ENCODE measurements at regions not wholly inside any gene's neighbourhood (a gene's known extent, or its start where the extent isn't known, plus 50 kb on each side); places are given as distances from the start of the nearest gene placed in this dataset.

- no peaks in the 10 kb centered on the region for H3K9me3 ChIP-seq
- H3K27ac ChIP-seq = no peak overlapping the region
- H3K4me3 ChIP-seq = no peak overlapping the region
- TF ChIP-seq POLR2A (IDR thresholded peaks at IDR 0.05) (no peak), EP300 (IDR thresholded peaks at IDR 0.05) (no peak), POLR2AphosphoS5 (IDR thresholded peaks at IDR 0.05) (no peak), CTCF (IDR thresholded peaks at IDR 0.05) (no peak)
- no peaks in the 10 kb centered on the region for H3K27me3 ChIP-seq
- DNase-seq (peak in 1 of 2 donors; percentile 46), ATAC-seq (ENCODE audit: low FRiP score in 2 of 2) (no peak)
- no peaks in the 10 kb centered on the region for H3K4me1 ChIP-seq
- H3K36me3 ChIP-seq = no peaks in the 10 kb centered on the region
- WGBS, 2 donors = 87 to 95% methylated on average over 10 of the region's 10 CpGs
Observed at GRCh38 chr15:97171556-97171955, 788.9 kb upstream of the ARRDC4 start.

- TF ChIP-seq POLR2A (IDR thresholded peaks at IDR 0.05) (no peak), EP300 (IDR thresholded peaks at IDR 0.05) (no peak), POLR2AphosphoS5 (IDR thresholded peaks at IDR 0.05) (no peak), CTCF (IDR thresholded peaks at IDR 0.05) (no peak)
- no peaks in the 10 kb centered on the region for H3K9me3 ChIP-seq
Observed at GRCh38 chr15:97174886-97175540, 785.5 kb upstream of the ARRDC4 start.

GRCh38 chr15:97177151-97177577, 783.3 kb upstream of the ARRDC4 start:
- ATAC-seq (ENCODE audit: low FRiP score in 2 of 2) = no peak
- 13 to 15% methylated on average over 11 of the region's 11 CpGs for WGBS, 2 donors
- H3K27ac ChIP-seq = no peak overlapping the region
- no peaks in the 10 kb centered on the region for H3K4me1 ChIP-seq
- peak in 1 of 2 donors; percentile 20 for DNase-seq
- no peaks in the 10 kb centered on the region for H3K36me3 ChIP-seq
- H3K9me3 ChIP-seq = no peaks in the 10 kb centered on the region
- no peaks in the 10 kb centered on the region for H3K27me3 ChIP-seq
- no peak for TF ChIP-seq POLR2A (IDR thresholded peaks at IDR 0.05)
- TF ChIP-seq EP300 (IDR thresholded peaks at IDR 0.05) = no peak
- no peak overlapping the region for H3K4me3 ChIP-seq

More at GRCh38 chr15:97174886-97175540, 785.5 kb upstream of the ARRDC4 start:
- Histone ChIP-seq H3K4me3 (no peak overlapping the region), H3K27ac (no peak overlapping the region), H3K27me3 (no peaks in the 10 kb centered on the region), H3K4me1 (no peaks in the 10 kb centered on the region), H3K36me3 (no peaks in the 10 kb centered on the region)
- DNase-seq (no peak), ATAC-seq (ENCODE audit: low FRiP score in 2 of 2) (no peak)
- 56 to 77% methylated on average over 2 of the region's 2 CpGs for WGBS, 2 donors

- no peak overlapping the region for H3K27ac ChIP-seq
- no peak overlapping the region for H3K4me3 ChIP-seq
- H3K27me3 ChIP-seq = no peaks in the 10 kb centered on the region
- WGBS, 2 donors = 92 to 94% methylated on average over 7 of the region's 7 CpGs
- no peaks in the 10 kb centered on the region for H3K9me3 ChIP-seq
- ATAC-seq (ENCODE audit: low FRiP score in 2 of 2) (no peak), DNase-seq (no peak)
- no peaks in the 10 kb centered on the region for H3K4me1 ChIP-seq
- no peak for TF ChIP-seq CTCF (IDR thresholded peaks at IDR 0.05)
- no peak for TF ChIP-seq POLR2AphosphoS5 (IDR thresholded peaks at IDR 0.05)
- no peak for TF ChIP-seq EP300 (IDR thresholded peaks at IDR 0.05)
- TF ChIP-seq POLR2A (IDR thresholded peaks at IDR 0.05) = no peak
- no peaks in the 10 kb centered on the region for H3K36me3 ChIP-seq
Observed at GRCh38 chr15:97182581-97182980, 777.9 kb upstream of the ARRDC4 start.

- Histone ChIP-seq H3K27me3 (no peaks in the 10 kb centered on the region), H3K36me3 (no peaks in the 10 kb centered on the region), H3K4me3 (no peak overlapping the region), H3K4me1 (no peaks in the 10 kb centered on the region), H3K27ac (no peak overlapping the region), H3K9me3 (no peaks in the 10 kb centered on the region)
- no peak for TF ChIP-seq POLR2A (IDR thresholded peaks at IDR 0.05)
- TF ChIP-seq POLR2AphosphoS5 (IDR thresholded peaks at IDR 0.05) = no peak
- TF ChIP-seq EP300 (IDR thresholded peaks at IDR 0.05) = no peak
- no peak for TF ChIP-seq CTCF (IDR thresholded peaks at IDR 0.05)
- no peak for ATAC-seq (ENCODE audit: low FRiP score in 2 of 2)
- 80 to 84% methylated on average over 3 of the region's 3 CpGs for WGBS, 2 donors
- DNase-seq = no peak
Observed at GRCh38 chr15:97189162-97189780, 771.2 kb upstream of the ARRDC4 start.
